ENCODE measurements at regions not wholly inside any gene's neighbourhood (a gene's known extent, or its start where the extent isn't known, plus 50 kb on each side); places are given as distances from the start of the nearest gene placed in this dataset.
A peak's percentile ranks its signal among the peaks of the same experiment; 100 is the strongest.
"Not testable (repeated sequence)": the region's sequence is repeated elsewhere in the genome, so short reads cannot be mapped to it uniquely, and the experiment has no call there.

DNA sequence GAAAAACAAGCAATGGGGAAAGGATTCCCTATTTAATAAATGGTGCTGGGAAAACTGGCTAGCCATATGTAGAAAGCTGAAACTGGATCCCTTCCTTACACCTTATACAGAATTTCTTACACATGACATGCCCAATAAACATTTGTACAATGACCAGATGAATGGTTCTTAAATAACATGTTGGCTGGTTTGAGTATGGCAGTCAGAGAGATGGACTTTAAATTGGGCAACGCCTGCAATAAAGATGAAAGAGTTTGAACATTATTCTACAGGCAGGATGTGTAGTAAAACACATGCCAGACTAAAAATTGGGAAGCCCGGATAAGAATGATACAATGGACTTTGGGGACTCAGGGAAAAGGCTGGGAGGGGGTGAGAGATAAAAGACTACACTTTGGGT lies 360.6 kb upstream of the KITLG start:
- no peak for DNase-seq

DNA sequence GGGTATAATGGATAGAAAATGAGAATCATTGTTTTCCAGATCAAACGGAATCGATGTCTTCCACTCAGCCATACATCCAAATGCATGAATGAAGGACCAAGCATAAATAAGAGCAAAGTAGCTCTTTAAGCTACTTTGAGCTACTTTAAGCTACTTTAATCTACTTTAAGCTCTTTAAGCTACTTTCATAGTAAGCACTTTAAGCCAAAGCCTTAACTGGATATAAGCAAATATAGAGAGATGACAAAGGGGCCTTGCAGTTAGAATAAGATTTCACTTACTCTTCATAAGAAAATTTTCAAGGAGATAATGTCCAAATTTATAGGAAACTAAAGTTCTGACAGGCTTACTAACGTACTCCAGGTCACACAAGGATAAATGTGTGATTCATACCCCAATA lies 355.6 kb upstream of the KITLG start:
- DNase-seq, result no peak

DNA sequence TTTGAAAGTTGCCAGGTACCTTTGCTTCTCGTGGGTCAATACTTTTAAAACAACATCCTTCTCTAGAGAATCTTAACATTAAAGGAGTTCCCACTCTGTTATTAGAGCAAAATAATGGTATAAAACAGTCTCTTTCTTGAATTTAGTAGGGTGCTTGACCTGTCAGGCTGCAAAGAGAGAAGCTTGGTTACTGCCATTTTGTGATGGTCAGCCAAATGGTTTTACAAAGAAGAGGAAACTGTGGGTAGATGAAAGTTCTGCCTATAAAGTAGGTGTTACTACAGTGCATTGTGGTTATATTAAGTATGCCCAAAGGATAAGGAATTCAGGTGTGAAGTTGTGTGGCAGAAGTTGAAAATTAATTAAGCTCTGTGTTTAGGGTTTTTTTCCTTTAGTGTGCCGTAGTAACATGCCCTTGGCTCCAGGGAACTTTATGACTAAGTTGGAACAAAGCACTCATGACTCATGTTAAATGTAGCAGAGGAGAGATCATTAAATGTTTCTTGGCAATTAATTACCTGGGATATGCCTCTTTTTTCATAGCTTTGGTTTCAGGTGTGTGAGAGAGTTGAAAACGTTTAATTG lies 354.0 kb upstream of the KITLG start:
- DNase-seq, result no peak

DNA sequence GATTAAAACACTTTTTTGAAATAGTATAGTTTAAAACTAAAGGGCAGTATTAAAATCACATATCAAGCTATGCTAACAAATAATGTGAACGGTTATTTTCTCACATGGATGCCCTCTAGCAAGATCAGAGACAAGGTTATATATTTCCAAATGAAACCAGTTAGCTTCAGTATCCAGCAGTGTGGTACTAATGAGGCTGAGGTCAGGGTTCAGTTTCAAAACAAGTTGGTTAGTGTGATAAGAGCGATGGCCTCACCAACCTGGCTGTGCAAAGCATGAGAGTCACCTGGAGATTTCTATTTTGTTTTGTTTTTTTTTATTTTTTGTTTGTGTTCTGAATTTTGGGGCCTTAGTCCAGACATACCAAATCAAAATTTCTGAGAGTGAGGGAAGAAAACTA lies 352.2 kb upstream of the KITLG start:
- no peak for DNase-seq

DNA sequence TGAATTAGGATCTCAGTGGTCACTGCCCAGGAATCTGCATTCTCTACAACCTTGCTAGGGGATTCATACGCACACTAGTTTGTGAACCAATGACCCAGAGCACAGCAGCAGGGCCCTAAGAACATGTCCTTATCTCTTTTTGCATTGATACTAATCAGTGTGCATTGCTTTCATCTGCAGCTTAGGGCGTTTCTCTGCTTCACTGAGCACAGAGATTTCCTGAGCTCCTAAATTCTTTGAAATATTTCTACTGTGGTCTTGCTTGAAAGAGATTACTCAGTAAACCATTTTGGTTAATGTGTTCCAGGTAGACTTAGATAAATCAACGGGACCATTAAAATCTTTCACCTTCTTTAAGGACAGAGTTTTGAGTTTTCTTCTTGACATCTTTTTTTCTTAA lies 351.3 kb upstream of the KITLG start:
- DNase-seq, result peak; percentile 23

DNA sequence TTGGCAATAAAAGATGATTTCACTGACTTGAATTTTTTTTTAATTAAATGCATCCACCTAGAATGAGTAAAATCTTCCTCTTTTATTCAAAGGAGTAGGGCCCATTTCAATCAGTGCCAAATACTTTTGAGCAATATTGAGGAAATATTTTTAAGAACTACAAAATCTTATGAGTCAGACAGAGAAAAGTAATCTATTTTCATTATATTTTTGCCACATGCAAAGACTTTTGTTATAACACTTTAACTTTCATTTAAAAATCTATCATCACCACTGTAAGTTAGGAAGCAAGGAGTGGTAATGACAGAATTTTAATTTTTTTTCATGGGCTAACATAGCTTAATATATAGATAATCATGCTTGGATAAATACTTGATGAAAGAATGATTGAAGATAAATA lies 345.2 kb upstream of the KITLG start:
- no peak for DNase-seq

DNA sequence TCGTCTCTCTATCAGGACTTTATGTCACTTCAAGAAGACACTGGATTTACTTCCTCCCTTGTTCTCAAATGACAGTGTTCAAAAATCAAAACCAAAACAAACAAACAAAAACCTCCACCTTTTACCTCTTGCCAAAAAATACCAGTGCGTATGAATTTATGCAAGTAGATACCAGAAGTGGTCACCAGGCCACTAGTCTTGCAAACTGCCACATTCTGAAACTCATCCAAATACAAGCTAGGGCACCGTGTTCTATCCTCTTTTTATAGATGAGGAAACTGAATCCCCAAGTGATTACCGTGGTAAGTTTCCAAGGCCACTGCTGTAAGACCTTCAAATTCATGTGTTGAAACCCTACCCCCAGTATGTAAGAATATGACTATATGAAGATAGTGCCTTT lies 343.9 kb upstream of the KITLG start:
- no peak for DNase-seq

DNA sequence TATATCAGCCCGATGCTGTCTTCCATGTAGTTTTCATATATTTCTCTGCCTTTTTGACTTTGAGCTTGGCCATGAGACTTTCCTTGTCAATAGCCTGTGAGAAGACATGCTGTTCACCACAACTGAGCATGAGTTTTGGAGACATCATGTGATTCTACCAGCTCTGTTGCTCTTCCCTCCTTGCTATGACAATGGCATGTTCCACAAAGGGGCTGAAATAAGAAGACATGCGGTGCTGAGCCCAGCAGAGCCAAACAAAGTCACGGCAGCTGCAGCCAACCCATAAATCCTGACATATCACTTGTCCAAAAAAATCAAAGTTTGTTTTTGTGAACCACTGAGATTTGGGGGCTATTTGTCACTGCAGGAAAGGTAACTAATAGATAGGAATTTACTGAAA lies 343.4 kb upstream of the KITLG start:
- no peak for DNase-seq

DNA sequence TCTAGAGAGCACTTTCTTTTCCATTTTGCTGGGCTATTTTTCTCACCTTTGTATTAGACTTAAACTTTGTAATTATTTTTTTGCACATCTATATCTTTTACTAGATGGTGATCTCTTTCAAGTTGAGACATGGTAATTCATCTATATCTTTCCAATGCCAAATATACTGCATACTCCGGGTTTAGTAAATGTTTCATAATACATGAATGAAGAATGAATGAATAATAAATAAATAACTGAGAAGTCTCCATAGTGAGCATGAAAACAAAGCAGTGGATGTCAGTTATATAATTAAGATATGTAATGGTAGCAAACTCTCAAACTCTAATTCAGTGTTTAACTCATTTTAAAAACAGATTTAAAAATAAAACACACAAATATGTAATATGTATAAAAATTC lies 342.5 kb upstream of the KITLG start:
- DNase-seq, result no peak

DNA sequence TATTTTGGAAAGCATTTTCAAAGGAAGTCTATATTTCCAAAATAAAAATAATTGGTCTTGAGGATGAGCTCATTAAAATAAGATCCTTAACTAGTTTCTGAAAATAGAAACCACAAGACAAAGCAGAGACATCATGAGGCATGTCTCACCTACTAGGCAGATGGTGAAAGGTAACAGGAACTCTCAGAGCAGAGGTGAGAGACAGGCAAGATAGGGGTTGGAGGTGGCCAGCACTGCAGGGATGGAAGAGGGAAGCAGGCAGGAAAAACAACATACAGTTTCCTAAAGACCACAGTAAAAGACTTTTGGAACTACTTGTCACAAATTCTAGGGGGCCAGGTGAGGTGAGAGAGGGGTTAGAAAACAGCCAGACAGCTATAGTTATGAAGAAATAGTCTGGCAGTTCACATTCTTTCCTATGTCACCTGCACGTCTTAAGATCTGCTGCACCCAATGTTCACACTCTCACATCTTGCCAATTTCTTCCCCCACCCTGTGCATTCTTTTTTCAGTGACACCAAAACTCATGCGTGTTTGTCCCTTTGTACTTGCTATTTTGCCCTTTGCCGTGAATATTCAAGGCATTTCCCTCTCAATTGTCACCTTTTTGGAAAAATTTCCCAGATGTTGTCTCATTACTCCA lies 341.7 kb upstream of the KITLG start:
- DNase-seq, result no peak

DNA sequence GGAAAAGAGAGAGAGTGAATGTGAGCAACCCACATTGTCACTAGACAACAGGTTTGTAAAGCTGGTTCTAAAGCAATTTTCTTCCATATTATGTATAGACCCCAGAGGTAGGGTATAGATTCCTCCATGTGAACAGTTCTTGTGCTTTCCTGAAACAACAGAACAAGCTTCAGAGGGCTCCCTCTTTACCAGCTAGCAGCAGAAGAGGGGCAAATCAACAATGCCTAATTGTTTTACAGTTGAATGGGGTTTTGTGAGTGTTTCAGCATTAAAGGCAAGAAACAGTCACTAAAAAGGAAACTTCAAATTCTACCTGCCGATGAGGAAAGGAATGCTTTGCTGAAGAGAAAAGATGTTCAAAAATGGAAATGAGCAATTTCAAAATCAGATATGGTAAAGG lies 341.2 kb upstream of the KITLG start:
- no peak for DNase-seq

DNA sequence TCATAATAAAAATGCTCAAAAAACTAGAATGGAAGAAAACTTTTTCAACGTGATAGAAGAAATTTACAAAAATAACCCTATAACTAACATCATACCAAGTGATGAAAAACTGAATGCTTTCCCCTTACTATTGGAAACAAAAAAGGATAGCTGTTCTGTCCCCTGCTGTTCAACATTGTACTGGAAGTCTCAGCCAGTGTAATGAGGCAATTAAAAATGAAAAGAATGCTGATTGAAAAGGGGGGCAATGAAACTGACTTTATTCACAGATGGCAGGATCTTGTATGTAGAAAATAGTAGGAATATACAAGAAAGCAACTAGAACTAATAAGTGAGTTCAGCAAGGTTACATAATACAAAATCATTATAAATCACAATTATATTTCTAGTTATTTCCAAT lies 337.9 kb upstream of the KITLG start:
- DNase-seq, result no peak

DNA sequence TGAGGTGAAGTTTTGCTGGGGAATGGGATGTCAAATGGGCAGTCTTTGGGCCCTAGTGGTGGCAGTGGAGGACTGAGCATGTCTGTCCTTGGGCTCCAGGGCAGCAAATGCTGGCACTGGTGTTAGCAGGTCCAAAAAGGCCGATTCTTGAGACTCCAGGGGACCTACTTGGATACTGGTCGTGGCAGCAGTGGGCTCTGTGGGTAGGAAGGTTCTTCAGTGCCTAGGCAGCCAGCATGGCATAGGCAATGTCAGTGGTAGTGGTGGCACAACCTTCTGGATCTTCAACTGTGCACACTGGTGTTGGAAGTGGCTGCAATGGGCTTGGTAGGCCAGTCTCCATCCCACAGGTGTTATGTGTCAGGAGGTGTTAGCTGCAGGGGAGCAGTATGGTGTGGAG lies 334.7 kb upstream of the KITLG start:
- DNase-seq, result no peak

DNA sequence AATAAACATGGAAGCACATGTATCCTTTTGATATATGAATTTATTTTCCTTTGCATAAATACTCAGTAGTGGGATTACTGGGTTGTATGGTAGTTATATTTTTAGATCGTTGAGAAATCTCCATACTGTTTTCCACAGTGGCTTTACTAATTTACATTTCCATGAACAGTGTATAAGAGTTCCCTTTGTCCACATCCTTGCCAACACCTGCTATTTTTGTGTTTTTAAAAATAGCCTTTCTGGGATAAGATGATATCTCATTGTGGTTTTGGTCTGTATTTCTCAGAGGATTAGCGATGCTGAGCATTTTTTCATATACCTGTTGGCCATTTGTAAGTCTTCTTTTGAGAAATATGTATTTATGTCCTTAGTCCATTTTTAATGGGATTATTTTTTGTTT lies 329.2 kb upstream of the KITLG start:
- DNase-seq, result no peak

DNA sequence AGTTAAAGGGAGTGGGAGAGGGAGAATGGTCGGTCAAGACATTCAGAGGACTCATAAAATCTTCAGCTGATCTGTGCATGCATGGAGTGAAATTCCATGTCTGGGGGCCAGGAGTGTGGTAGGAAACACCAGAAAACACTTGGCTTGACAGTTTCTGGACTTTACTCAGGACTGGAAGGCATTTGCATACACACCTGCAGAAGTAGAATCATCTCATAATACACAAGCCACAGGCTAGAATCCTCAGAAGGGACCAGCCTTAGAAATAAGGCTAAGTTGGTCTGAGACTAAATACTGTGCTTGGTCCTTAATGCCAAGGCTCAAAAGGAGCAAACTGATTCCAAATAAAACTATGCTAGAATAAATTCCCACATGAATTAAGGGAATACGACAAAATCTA lies 328.1 kb upstream of the KITLG start:
- DNase-seq, result no peak

DNA sequence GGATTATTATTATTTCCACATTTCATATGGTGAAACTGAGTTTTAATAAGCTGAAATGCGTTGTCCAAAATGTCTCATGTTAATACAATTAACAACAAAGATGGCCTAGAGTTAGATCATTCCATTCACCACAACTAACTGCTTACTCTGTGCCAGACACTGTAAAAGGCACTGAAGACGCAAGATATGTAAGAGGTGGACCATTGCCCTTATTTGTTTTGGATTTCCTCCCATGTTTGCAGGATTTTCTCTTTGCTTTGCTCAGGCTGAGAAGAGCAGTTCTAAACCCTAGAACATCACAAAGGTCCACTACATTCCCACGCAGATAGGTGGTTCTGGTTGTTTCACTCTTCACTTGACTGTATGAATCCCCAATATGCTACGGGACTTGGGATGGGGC lies 324.4 kb upstream of the KITLG start:
- DNase-seq, result no peak

DNA sequence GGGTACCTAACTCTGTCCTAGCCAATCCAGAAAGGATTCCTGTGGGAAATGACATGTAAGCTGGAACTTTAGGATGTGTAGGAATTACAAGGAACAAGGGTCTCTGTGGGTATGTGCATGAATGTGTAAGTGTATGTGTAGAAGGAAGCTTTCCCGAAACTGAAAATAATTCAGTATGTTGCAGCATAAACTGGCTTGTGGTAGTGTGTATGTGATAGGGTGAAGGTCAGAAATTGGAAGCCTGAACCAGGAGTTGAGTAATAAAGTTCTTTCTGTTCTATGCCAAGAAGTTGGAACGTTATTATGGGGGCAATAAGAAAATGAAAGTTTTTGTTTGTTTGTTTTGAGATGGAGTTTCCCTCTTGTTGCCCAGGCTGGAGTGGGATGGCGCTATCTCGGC lies 323.1 kb upstream of the KITLG start:
- no peak for DNase-seq

DNA sequence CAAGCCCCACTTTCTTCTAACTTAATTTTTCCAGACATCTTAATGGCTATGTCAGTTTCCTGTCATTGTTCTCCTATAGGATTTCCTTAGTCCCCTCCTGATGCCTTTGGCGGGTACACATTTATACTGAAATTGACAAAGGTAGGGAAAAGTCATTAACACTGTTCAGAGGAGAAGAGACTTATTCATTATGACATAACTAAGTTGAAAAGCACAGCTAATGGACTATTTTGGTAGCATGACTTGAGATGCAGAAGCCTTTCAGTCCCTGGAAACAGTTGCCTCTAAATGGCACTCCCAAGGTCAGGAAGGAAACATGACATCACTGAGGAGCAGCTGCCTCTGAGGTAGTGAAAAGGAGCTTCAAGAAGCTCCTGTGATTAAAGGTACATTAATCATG lies 317.5 kb upstream of the KITLG start:
- no peak for DNase-seq

DNA sequence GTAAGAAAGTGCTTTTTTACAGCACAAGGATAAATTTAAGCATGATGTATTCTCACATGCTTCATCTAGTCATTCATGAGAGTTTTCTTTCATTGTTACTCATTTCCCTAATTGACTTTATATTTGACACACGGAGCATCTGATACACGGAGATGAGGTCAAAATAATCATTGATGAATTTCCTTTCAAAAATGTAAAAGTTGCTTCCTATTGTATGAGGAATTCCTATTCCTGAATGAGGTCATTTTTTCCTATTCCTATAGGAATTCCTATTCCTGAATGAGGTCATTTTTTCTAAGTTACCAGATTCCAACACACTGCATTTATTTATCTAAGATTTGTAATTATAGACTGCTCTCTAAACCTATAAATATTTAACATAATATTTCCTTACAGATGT lies 316.7 kb upstream of the KITLG start:
- DNase-seq, result no peak

DNA sequence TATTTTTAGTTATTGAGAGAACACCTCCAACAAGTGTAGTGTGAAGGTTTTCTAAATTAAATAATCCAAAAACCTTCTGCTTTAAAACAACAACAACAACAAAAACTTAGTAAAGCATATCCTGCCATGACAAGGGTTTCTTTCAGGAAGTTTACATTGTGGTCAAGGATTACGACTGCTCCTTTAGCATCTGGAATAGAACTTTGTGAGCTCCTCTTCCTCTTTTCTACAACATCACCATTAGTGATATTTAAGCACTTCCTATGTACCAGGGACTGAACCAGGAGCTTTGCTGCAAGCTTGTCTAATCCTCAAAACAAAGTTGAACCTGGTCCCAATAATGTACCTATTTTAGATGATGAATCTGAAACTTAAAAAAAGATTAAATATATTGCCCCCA lies 315.4 kb upstream of the KITLG start:
- DNase-seq, result no peak

DNA sequence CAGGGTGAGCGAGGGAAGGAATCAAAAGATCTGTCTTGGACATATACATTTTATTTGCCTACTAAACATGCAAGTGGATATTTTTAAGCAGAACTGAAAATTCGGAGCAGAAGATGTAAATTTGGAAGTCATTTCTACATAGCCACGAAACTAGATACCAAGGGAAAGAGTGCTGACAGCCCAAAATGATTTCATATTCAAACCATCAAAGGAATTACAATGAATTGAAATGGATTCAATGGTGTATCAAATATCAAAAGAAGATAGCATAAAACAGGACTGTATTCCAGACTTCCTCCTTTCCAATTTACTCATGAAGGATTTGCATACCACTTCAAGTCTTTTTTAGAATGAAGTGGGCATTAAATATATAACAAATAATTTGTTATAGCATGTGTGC lies 313.5 kb upstream of the KITLG start:
- DNase-seq, result no peak

DNA sequence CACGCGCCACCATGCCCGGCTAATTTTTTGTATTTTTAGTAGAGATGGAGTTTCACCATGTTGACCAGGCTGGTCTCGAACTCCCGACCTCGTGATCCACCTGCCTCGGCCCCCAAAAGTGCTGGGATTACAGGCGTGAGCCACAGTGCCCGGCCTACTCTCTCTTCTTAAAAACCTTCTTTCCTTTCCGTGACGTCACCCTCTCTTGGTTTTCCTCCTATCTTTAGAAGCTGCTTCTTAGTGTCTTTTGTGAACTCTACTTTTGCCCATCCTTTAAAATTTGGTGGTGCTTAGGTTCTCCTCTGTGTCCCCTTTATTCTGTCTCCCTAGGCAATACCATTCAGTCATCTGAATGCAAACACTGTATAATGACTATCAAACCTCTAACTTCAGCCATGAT lies 311.2 kb upstream of the KITLG start:
- DNase-seq, result not testable (repeated sequence)

DNA sequence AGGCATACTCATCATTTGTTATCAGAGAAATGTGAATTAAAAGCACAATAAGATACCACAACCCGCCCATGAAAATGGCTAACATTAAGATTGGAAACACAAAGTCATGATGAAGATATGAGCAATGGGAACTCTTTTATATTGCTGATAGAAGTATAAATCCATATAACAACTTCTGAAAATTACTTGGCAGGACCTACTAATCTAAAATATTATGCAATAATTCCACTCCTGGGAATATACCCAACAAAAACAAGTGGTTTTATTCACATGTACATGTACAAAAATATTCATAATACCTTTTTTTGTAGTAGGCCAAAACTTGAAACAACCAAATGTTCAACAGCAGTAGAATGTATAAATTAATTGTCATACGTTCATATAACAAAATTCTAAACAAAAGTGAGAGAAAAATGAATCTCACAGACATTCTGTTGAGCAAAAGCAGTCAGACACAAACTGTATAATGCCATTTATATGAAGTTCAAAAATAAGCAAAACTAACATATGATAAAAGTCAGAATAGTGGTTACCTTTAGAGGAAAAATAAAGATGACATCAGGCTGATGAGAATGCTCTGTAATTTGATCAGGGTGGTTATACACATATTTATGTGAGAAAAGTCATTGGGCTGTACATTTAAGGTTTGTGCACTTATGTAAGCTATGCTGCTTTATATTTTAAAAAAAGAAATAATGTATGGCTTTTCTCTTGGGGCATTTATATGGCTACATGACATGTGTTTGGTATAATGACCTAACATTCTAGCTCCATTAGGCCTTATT lies 309.2 kb upstream of the KITLG start:
- DNase-seq, result no peak

DNA sequence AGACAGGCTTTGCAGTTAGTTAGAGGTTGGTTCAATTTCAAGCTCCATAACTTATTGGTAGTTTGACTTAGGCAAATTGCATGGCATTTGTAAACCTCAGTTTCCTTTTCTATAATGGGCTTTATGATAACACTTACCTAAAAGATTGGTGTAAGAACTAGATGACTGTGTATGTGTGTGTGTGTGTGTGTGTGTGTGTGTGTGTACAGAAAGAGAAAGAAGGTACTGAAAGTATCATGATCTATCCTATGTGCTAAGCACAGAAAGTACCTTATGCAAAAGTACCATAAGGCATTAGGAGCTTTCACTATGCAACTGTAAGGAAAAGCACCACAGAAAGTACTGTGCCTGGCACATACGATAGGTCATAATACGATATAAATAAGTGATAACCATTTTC lies 304.3 kb upstream of the KITLG start:
- no peak for DNase-seq
